ENCODE measurements at regions not wholly inside any gene's neighbourhood (a gene's known extent, or its start where the extent isn't known, plus 50 kb on each side); places are given as distances from the start of the nearest gene placed in this dataset.

- no peak for TF ChIP-seq CTCF (IDR thresholded peaks at IDR 0.05; ENCODE audit: low read depth, low read length, missing control alignments)
- in situ Hi-C loops (cut with HindIII; ENCODE audit: low pct_ligation_motif_present, low sequenced_read_pairs) = no loop called here
- Histone ChIP-seq H3K27ac (no peak overlapping the region), H3K4me3 (ENCODE audit: low read depth, low read length) (no peak overlapping the region), H3K27me3 (replicated peaks) (no peaks in the 10 kb centered on the region), H3K36me3 (replicated peaks) (no peaks in the 10 kb centered on the region)
- DNase-seq = no peak
These were observed 473.4 kb downstream of the TBL1XR1 start for GRCh38 chr3:176723758-176724393.

- H3K27ac ChIP-seq = no peak overlapping the region
- in situ Hi-C loops (cut with HindIII; ENCODE audit: low pct_ligation_motif_present, low sequenced_read_pairs) = no loop called here
- H3K27me3 ChIP-seq (replicated peaks) = no peaks in the 10 kb centered on the region
- H3K36me3 ChIP-seq (replicated peaks) = no peaks in the 10 kb centered on the region
- DNase-seq = no peak
- no peak for TF ChIP-seq CTCF (IDR thresholded peaks at IDR 0.05; ENCODE audit: low read depth, low read length, missing control alignments)
- H3K4me3 ChIP-seq (ENCODE audit: low read depth, low read length) = no peak overlapping the region
These were observed 483.2 kb downstream of the TBL1XR1 start for GRCh38 chr3:176714034-176714433.

GRCh38 chr3:176712191-176712590, 485.1 kb downstream of the TBL1XR1 start:
- Histone ChIP-seq H3K27ac (no peak overlapping the region), H3K4me3 (ENCODE audit: low read depth, low read length) (no peak overlapping the region), H3K36me3 (replicated peaks) (no peaks in the 10 kb centered on the region), H3K27me3 (replicated peaks) (no peaks in the 10 kb centered on the region)
- no peak for DNase-seq
- in situ Hi-C loops (cut with HindIII; ENCODE audit: low pct_ligation_motif_present, low sequenced_read_pairs) = no loop called here
- TF ChIP-seq CTCF (IDR thresholded peaks at IDR 0.05; ENCODE audit: low read depth, low read length, missing control alignments) = no peak

- no peak for DNase-seq
- in situ Hi-C loops (cut with HindIII; ENCODE audit: low pct_ligation_motif_present, low sequenced_read_pairs) = no loop called here
- H3K4me3 ChIP-seq (ENCODE audit: low read depth, low read length) = no peak overlapping the region
- no peak overlapping the region for H3K27ac ChIP-seq
- H3K36me3 ChIP-seq (replicated peaks) = no peaks in the 10 kb centered on the region
- no peaks in the 10 kb centered on the region for H3K27me3 ChIP-seq (replicated peaks)
- no peak for TF ChIP-seq CTCF (IDR thresholded peaks at IDR 0.05; ENCODE audit: low read depth, low read length, missing control alignments)
These were observed 498.0 kb downstream of the TBL1XR1 start for GRCh38 chr3:176699288-176699687.

- no peak for DNase-seq
- Histone ChIP-seq H3K27ac (no peak overlapping the region), H3K36me3 (replicated peaks) (no peaks in the 10 kb centered on the region), H3K4me3 (ENCODE audit: low read depth, low read length) (no peak overlapping the region), H3K27me3 (replicated peaks) (no peaks in the 10 kb centered on the region)
- in situ Hi-C loops (cut with HindIII; ENCODE audit: low pct_ligation_motif_present, low sequenced_read_pairs) = no loop called here
- no peak for TF ChIP-seq CTCF (IDR thresholded peaks at IDR 0.05; ENCODE audit: low read depth, low read length, missing control alignments)
These were observed 499.9 kb downstream of the TBL1XR1 start for GRCh38 chr3:176697284-176697889.

GRCh38 chr3:176696816-176697215, 500.5 kb downstream of the TBL1XR1 start:
- Histone ChIP-seq H3K36me3 (replicated peaks) (no peaks in the 10 kb centered on the region), H3K27ac (no peak overlapping the region), H3K27me3 (replicated peaks) (no peaks in the 10 kb centered on the region), H3K4me3 (ENCODE audit: low read depth, low read length) (no peak overlapping the region)
- no peak for DNase-seq
- in situ Hi-C loops (cut with HindIII; ENCODE audit: low pct_ligation_motif_present, low sequenced_read_pairs) = no loop called here
- TF ChIP-seq CTCF (IDR thresholded peaks at IDR 0.05; ENCODE audit: low read depth, low read length, missing control alignments) = no peak
